WERI-Rb-1 (cell line): ENCODE measurements at regions not wholly inside any gene's neighbourhood (a gene's known extent, or its start where the extent isn't known, plus 50 kb on each side); places are given as distances from the start of the nearest gene placed in this dataset.

Experiments
- DNase-seq: peaks from one replicate; pipeline ENCODE4 v3.0.0-alpha.2; 2020
- H3K27ac ChIP-seq: fragments of 250-450 bp; sonication (Bioruptor Pico); 2 replicates; pipeline ENCODE4 v1.5.1; 2020; ENCODE audit warnings: mild to moderate bottlenecking, moderate library complexity
- H3K27me3 ChIP-seq: fragments of 250-450 bp; sonication (Bioruptor Pico); 2 replicates; pipeline ENCODE4 v1.5.1; 2021; ENCODE audit warnings: mild to moderate bottlenecking, low read depth, moderate library complexity; ENCODE audit not compliant: insufficient read depth, severe bottlenecking
- H3K36me3 ChIP-seq: fragments of 250-450 bp; sonication (Bioruptor Pico); 2 replicates; pipeline ENCODE4 v1.5.1; 2020; ENCODE audit warnings: mild to moderate bottlenecking, moderate library complexity
- H3K4me3 ChIP-seq: 2 replicates; pipeline ENCODE4 v1.5.1; 2011; ENCODE audit warnings: low read depth, mild to moderate bottlenecking, control low read depth, low read length
- H3K9me3 ChIP-seq: fragments of 250-450 bp; sonication (Bioruptor Pico); 2 replicates; pipeline ENCODE4 v1.5.1; 2021; ENCODE audit warnings: mild to moderate bottlenecking, moderate library complexity; ENCODE audit not compliant: severe bottlenecking
- CTCF ChIP-seq: IDR thresholded peaks from 2 replicates; pipeline ENCODE4 v1.5.1; 2011; ENCODE audit warnings: low read depth, mild to moderate bottlenecking, control low read depth, inconsistent platforms, low read length

DNA sequence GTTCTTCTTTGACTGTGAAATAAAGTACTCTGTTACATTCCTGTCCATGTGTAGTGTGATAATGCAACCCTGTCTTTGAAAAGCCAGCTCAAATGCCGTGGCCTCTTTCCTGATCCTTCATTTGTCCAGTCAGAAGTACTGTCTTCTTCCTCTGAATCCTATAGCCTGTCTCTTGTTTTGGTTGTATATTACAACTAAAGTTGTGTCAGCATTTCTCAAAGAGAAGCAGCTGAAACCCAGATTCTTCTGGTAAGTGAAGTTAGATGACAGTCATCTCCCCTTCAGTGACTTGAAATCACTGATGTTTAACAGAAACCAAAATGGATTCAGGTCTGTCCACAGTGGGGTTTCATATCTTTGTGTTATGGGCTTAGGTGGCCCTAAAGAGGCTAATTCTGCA is 196.2 kb downstream of the PCSK1 start:
- Histone ChIP-seq H3K27ac (no peak overlapping the region), H3K4me3 (no peak overlapping the region), H3K27me3 (no peaks in the 10 kb centered on the region), H3K36me3 (no peaks in the 10 kb centered on the region), H3K9me3 (no peaks in the 10 kb centered on the region)
- no peak for DNase-seq
- TF ChIP-seq CTCF, result no peak

DNA sequence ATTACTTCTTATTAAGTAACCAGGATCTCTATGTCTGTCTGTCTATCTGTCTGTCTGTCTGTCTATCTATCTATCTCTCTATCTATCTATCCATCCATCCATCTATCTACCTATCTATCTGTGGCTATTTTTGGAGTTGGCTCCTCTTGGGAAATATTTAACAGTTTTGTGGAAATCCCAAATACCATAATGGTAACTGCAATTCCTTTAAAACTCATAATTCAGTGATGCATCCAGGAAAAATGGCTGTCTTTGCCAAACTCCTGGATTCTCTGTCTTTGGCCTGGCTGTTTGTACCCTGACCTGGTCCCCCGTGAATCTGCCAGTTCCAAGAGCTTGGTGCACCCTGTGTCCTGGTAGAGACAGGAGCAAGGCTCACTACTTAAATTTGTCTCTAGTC is 197.0 kb downstream of the PCSK1 start:
- TF ChIP-seq CTCF, result no peak
- Histone ChIP-seq H3K27ac (no peak overlapping the region), H3K4me3 (no peak overlapping the region), H3K9me3 (no peaks in the 10 kb centered on the region), H3K27me3 (no peaks in the 10 kb centered on the region), H3K36me3 (no peaks in the 10 kb centered on the region)
- DNase-seq, result no peak

- Histone ChIP-seq H3K4me3 (no peak overlapping the region), H3K27me3 (no peaks in the 10 kb centered on the region), H3K27ac (no peak overlapping the region), H3K36me3 (no peaks in the 10 kb centered on the region), H3K9me3 (no peaks in the 10 kb centered on the region)
- DNase-seq, result no peak
- TF ChIP-seq CTCF, result no peak
Measured at GRCh38 chr5:96235008-96235910, 197.8 kb downstream of the PCSK1 start.

DNA sequence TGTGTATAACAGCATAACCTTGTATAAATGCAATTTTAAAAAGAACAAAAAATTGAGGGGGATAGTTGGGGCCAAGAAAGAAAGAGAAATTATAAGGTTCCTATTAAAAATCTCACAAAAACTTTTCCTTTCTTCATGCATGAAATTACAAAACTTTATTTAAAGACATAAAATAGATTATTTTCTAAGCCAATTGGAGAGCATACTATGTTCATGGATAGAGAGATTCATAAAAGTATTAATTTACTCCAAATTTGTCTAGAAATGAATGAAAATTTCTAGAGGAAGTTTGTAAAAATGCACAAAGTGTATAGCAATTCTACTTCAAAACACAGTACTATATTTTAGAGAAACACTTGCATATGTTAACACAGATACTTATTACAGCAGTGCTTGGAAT is 200.4 kb downstream of the PCSK1 start:
- no peak for TF ChIP-seq CTCF
- no peak overlapping the region for H3K4me3 ChIP-seq
- no peak for DNase-seq
- H3K36me3 ChIP-seq, result no peaks in the 10 kb centered on the region
- H3K27ac ChIP-seq, result no peak overlapping the region
- H3K9me3 ChIP-seq, result no peaks in the 10 kb centered on the region
- H3K27me3 ChIP-seq, result no peaks in the 10 kb centered on the region

DNA sequence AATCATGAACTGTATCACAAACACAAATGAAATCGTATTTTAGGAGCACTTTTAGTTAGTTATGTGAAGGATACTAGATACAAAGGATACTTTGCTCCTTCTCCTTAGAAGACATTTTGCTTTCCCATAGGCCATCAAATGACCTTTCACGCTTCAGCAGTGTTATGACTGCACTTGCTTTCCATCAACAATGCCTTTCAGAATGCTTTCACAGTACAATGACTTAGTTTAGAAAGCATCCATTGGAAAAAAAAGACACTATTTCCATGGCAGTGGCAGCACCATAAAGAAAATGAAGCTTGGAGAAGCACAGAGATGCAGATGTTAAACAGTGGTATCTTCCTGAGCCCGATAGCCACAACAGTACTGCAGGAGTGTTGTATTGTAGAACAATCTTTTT is 203.9 kb downstream of the PCSK1 start:
- Histone ChIP-seq H3K36me3 (no peaks in the 10 kb centered on the region), H3K4me3 (no peak overlapping the region), H3K27ac (no peak overlapping the region), H3K9me3 (no peaks in the 10 kb centered on the region), H3K27me3 (no peaks in the 10 kb centered on the region)
- no peak for TF ChIP-seq CTCF
- no peak for DNase-seq

- Histone ChIP-seq H3K9me3 (no peaks in the 10 kb centered on the region), H3K27ac (no peak overlapping the region), H3K4me3 (no peak overlapping the region), H3K36me3 (no peaks in the 10 kb centered on the region), H3K27me3 (no peaks in the 10 kb centered on the region)
- no peak for TF ChIP-seq CTCF
- no peak for DNase-seq
Measured at GRCh38 chr5:96228408-96228807, 204.6 kb downstream of the PCSK1 start.
